GM21717 (cell line): ENCODE measurements at regions not wholly inside any gene's neighbourhood (a gene's known extent, or its start where the extent isn't known, plus 50 kb on each side); places are given as distances from the start of the nearest gene placed in this dataset.

Experiments used
- ATAC-seq: cut with Tn5 transposase; IDR thresholded peaks from one replicate; pipeline ENCODE4 v1.9.1; 2021; ENCODE audit warnings: mild to moderate bottlenecking, moderate library complexity; ENCODE audit not compliant: unreplicated experiment

DNA sequence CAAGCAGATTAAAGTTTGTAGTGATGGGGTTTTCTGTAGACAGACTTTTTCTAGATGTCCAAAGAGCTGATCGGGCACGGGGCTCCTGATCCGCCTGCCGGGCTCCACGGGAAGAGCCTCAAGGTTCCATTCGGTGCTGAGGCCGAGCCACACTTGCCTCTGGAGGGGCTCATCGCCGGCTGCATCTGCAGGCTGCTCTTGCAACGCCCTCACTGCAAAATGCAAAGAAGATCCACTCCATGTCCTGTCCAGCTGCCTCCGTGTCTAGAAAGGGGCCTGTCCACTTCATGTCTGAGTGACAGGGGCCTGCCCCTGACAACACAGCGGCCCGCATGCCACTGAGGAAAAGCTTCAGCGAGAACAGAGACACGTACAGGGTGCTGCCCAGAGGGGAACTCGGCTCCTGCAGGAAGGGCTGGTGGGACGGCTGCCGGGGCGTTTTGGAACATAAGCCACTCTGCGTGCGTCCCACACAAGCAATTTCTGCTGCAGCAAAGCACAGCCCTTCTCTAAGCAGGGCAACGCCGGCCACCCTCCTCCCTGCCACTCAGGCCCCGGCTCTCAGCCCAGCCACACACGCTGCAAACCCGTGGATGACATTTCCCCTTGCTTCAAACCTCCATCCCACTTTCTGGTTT is 53.6 kb upstream of the CTDP1 start:
- no peak for ATAC-seq

DNA sequence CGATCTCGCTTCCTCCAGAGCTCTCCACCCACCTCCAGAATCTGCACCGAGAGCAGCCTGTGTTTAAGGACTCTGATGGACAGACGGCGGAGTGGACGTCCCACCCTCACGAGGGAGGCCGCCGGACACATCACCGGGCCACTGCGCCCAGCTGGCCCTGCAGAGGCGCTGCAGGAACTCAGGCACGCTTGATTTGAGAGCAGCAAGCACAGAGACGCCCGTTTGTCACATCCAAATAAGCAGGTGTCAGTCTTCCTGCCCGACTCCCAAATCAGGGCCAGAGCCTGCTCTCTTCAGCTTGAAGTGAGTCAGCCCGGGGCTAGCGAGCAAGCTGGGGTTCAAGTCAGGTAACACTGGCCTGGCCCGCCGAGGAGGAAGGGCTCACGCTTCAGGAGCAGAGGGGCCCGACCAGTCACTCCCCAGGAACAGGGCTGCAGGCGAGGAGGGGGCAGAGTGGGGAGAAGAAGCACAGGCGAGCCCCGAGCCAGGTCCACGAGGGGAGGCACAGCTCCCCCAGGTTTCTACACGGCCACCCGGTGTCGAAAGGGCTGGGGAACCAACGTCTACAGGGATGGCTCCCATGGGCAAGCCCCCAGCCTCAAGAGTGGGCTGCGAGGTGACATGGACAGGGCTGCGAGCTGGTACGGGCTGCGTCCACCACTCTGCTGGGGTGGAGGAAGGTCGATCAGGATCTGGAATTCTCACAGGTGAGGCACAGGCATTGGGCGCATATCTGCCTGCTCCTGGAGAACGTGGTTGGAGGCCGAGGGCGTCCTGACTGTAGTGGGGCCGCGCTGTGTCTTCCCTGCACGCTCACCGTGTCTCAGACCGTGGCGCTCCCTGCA is 52.5 kb upstream of the CTDP1 start:
- ATAC-seq: no peak

DNA sequence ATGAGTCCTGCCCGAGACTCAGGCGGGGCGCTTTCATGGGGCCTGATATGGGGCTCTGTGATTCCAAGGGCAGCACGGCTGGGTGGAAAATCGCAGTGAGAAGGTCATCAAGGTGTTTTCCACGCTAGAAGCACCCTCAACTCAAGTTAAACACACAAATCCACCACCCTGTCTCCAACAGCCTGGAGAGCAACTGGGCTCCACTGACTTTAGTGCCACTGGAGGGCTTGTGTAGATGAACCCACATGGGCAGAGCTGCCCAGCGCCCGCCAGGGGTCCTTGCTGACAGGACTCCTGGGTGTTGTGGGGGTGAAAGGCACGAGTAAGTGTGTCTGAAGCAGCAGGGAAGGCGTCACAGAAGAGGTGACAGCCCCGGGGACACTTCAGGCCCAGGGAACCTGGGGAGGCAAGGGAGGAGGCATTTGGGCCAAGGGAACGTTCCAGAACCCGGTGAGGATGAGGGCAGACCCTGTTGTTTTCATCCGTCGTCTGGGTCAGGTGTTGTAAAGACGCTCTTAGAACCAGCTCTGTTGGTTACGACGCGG is 51.8 kb upstream of the CTDP1 start:
- no peak for ATAC-seq

DNA sequence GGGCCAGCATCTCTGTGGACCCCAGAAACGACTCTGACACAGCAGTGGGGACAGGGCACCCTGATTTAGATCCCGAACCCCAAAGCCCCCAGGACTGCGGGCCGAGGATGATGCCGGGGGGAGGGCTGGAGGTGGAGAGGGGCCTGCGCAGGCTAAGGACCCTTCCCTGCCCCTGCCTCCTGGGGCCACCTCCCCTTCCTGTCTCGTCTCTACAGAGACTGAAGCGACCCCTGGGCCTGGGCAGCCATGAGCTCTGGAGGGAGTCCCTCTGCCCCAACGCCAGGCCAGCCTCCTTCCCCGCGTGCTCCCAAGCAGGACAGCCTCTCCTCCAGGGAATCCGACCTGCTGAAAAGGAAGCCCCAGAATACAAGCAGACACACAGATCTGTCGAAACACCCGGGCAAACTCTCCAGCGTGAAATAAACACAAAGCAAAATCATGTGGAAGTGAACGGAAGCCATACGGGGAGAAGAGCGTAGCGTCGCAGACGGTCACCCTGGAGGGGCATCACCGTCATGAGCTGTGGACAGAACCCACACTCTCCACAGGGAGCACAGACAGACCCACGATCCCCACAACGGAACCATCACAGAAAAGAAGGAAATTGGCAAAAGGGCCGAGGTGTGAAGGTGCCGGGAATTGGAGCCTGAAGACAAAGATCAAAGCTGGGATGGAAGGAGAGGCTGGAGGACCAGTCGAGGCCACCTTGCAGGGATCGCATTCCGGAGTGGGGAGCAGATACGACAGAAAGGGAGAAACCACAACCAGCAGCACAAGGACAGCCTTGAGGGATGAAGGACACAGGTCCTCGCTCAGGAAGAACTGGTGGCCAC is 51.0 kb upstream of the CTDP1 start:
- no peak for ATAC-seq

DNA sequence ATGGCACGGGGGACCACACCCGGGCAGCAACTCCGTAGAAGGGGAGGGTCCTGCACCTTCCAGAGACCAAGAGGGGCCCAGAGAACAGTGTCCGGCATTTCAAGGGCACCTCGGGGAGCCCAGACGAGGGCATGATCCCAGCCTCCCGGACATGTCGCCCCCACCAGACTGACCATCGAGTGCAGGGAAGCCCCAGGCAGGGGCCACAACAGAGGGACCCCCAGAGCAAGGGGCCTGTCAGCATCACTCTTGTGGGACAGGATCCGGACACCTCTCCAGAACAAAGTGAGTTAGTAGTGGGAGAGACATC is 50.4 kb upstream of the CTDP1 start:
- no peak for ATAC-seq

DNA sequence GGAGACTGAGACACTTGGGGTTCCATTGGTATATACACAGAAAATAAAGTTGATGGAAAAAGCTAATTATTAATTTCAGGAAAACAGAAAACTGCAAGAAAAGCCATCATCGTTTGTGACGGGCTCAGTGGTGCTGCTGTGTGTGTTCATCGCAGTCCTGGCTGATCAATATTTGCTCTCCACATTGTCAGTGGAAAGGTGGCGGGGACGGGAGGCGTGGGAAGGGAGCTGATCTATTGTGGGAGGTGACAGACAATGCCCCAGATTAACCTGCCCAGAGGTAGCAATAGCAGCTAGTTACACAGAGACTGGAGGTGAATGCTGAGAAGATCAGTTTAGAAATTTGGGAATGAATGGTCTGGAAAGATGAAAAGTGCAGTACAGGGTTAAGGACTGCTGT is 50.0 kb upstream of the CTDP1 start:
- ATAC-seq: no peak
